ENCODE measurements at regions not wholly inside any gene's neighbourhood (a gene's known extent, or its start where the extent isn't known, plus 50 kb on each side); places are given as distances from the start of the nearest gene placed in this dataset.

- no peak overlapping the region for H3K4me3 ChIP-seq (ENCODE audit: low read depth, low read length)
- no peaks in the 10 kb centered on the region for H3K36me3 ChIP-seq (ENCODE audit: control insufficient read depth, insufficient read depth, low read length)
- no peaks in the 10 kb centered on the region for H3K27me3 ChIP-seq (ENCODE audit: control insufficient read depth, insufficient read depth, low read length)
- no peak for TF ChIP-seq CTCF (IDR thresholded peaks at IDR 0.05; ENCODE audit: insufficient read depth, low read length, poor library complexity, severe bottlenecking)
- no peak for DNase-seq (ENCODE audit: low read depth)
Observed at GRCh38 chr12:125871811-125872594, 806.8 kb downstream of the AACS start.

GRCh38 chr12:125873016-125873415, 807.8 kb downstream of the AACS start:
- Histone ChIP-seq H3K4me3 (ENCODE audit: low read depth, low read length) (no peak overlapping the region), H3K27me3 (ENCODE audit: control insufficient read depth, insufficient read depth, low read length) (no peaks in the 10 kb centered on the region), H3K36me3 (ENCODE audit: control insufficient read depth, insufficient read depth, low read length) (no peaks in the 10 kb centered on the region)
- DNase-seq (ENCODE audit: low read depth): no peak
- no peak for TF ChIP-seq CTCF (IDR thresholded peaks at IDR 0.05; ENCODE audit: insufficient read depth, low read length, poor library complexity, severe bottlenecking)

- no peak for DNase-seq (ENCODE audit: low read depth)
- Histone ChIP-seq H3K27me3 (ENCODE audit: control insufficient read depth, insufficient read depth, low read length) (no peaks in the 10 kb centered on the region), H3K36me3 (ENCODE audit: control insufficient read depth, insufficient read depth, low read length) (no peaks in the 10 kb centered on the region), H3K4me3 (ENCODE audit: low read depth, low read length) (no peak overlapping the region)
- TF ChIP-seq CTCF (IDR thresholded peaks at IDR 0.05; ENCODE audit: insufficient read depth, low read length, poor library complexity, severe bottlenecking): no peak
Observed at GRCh38 chr12:125878483-125878882, 813.2 kb downstream of the AACS start.

- TF ChIP-seq CTCF (IDR thresholded peaks at IDR 0.05; ENCODE audit: insufficient read depth, low read length, poor library complexity, severe bottlenecking): no peak
- DNase-seq (ENCODE audit: low read depth): no peak
- no peak overlapping the region for H3K4me3 ChIP-seq (ENCODE audit: low read depth, low read length)
- no peaks in the 10 kb centered on the region for H3K36me3 ChIP-seq (ENCODE audit: control insufficient read depth, insufficient read depth, low read length)
- no peaks in the 10 kb centered on the region for H3K27me3 ChIP-seq (ENCODE audit: control insufficient read depth, insufficient read depth, low read length)
Observed at GRCh38 chr12:125882141-125882540, 816.9 kb downstream of the AACS start.

- H3K4me3 ChIP-seq (ENCODE audit: low read depth, low read length): no peak overlapping the region
- no peaks in the 10 kb centered on the region for H3K27me3 ChIP-seq (ENCODE audit: control insufficient read depth, insufficient read depth, low read length)
- no peak for TF ChIP-seq CTCF (IDR thresholded peaks at IDR 0.05; ENCODE audit: insufficient read depth, low read length, poor library complexity, severe bottlenecking)
- DNase-seq (ENCODE audit: low read depth): no peak
- H3K36me3 ChIP-seq (ENCODE audit: control insufficient read depth, insufficient read depth, low read length): no peaks in the 10 kb centered on the region
Observed at GRCh38 chr12:125888921-125889320, 823.7 kb downstream of the AACS start.

GRCh38 chr12:125889742-125890141, 824.5 kb downstream of the AACS start:
- Histone ChIP-seq H3K36me3 (ENCODE audit: control insufficient read depth, insufficient read depth, low read length) (no peaks in the 10 kb centered on the region), H3K4me3 (ENCODE audit: low read depth, low read length) (no peak overlapping the region), H3K27me3 (ENCODE audit: control insufficient read depth, insufficient read depth, low read length) (no peaks in the 10 kb centered on the region)
- TF ChIP-seq CTCF (IDR thresholded peaks at IDR 0.05; ENCODE audit: insufficient read depth, low read length, poor library complexity, severe bottlenecking): no peak
- DNase-seq (ENCODE audit: low read depth): no peak
